GM18870 (cell line): ENCODE measurements at regions not wholly inside any gene's neighbourhood (a gene's known extent, or its start where the extent isn't known, plus 50 kb on each side); places are given as distances from the start of the nearest gene placed in this dataset.
"Not testable (repeated sequence)": the region's sequence is repeated elsewhere in the genome, so short reads cannot be mapped to it uniquely, and the experiment has no call there.

Source experiments
- ATAC-seq: cut with Tn5 transposase; IDR thresholded peaks from one replicate; pipeline ENCODE4 v1.9.1; 2021; ENCODE audit warnings: moderate library complexity; ENCODE audit not compliant: unreplicated experiment

- ATAC-seq, result no peak
These were observed 1091.2 kb upstream of the LRRTM1 start for GRCh38 chr2:81395746-81396145.

- ATAC-seq, result no peak
These were observed 1084.7 kb upstream of the LRRTM1 start for GRCh38 chr2:81389203-81389602.

GRCh38 chr2:81363800-81364199, 1059.2 kb upstream of the LRRTM1 start:
- ATAC-seq, result no peak

- not testable (repeated sequence) for ATAC-seq
These were observed 1057.9 kb upstream of the LRRTM1 start for GRCh38 chr2:81362468-81362867.

- ATAC-seq, result no peak
These were observed 1050.9 kb upstream of the LRRTM1 start for GRCh38 chr2:81355436-81355835.

- ATAC-seq, result no peak
These were observed 1029.5 kb upstream of the LRRTM1 start for GRCh38 chr2:81334046-81334445.

- ATAC-seq, result no peak
These were observed 1024.4 kb upstream of the LRRTM1 start for GRCh38 chr2:81328968-81329367.

GRCh38 chr2:81327911-81328310, 1023.4 kb upstream of the LRRTM1 start:
- no peak for ATAC-seq

GRCh38 chr2:81324046-81324445, 1019.5 kb upstream of the LRRTM1 start:
- ATAC-seq, result no peak

- no peak for ATAC-seq
These were observed 999.7 kb upstream of the LRRTM1 start for GRCh38 chr2:81304154-81304830.

- no peak for ATAC-seq
These were observed 998.8 kb upstream of the LRRTM1 start for GRCh38 chr2:81303321-81303720.

- ATAC-seq, result no peak
These were observed 995.3 kb upstream of the LRRTM1 start for GRCh38 chr2:81299841-81300240.

GRCh38 chr2:81290846-81291245, 986.3 kb upstream of the LRRTM1 start:
- ATAC-seq, result no peak

- ATAC-seq, result no peak
These were observed 978.5 kb upstream of the LRRTM1 start for GRCh38 chr2:81283081-81283480.

GRCh38 chr2:81282151-81282769, 977.7 kb upstream of the LRRTM1 start:
- ATAC-seq, result no peak

- no peak for ATAC-seq
These were observed 972.0 kb upstream of the LRRTM1 start for GRCh38 chr2:81276595-81276994.

GRCh38 chr2:81266106-81266505, 961.6 kb upstream of the LRRTM1 start:
- no peak for ATAC-seq

- no peak for ATAC-seq
These were observed 959.4 kb upstream of the LRRTM1 start for GRCh38 chr2:81263989-81264388.

- no peak for ATAC-seq
These were observed 955.8 kb upstream of the LRRTM1 start for GRCh38 chr2:81260320-81260719.

GRCh38 chr2:81250270-81250669, 945.7 kb upstream of the LRRTM1 start:
- no peak for ATAC-seq

- ATAC-seq, result no peak
These were observed 944.6 kb upstream of the LRRTM1 start for GRCh38 chr2:81249152-81249551.

GRCh38 chr2:81247648-81248047, 943.1 kb upstream of the LRRTM1 start:
- ATAC-seq, result peak; percentile 43

- no peak for ATAC-seq
These were observed 937.9 kb upstream of the LRRTM1 start for GRCh38 chr2:81242501-81242900.
